ENCODE measurements at regions not wholly inside any gene's neighbourhood (a gene's known extent, or its start where the extent isn't known, plus 50 kb on each side); places are given as distances from the start of the nearest gene placed in this dataset.

DNA sequence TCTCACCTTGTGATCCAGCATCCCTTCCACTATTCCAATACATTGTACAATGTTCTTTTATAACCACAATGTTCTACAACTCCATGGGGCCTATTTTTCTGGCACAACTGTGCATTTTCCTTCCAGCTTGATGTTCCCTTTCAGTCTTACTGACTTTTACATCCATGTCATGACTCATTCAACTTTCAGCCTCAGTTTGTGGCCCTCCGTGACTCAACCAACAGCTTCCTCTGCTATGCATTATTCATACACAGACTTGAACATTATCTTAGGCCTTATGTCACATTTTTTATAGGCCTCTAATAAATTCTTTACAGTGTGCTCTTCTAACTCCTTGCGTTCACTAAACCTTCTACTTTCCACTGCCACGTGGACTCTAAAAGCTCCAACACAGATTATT lies 119.4 kb upstream of the PRMT6 start:
- TF ChIP-seq, protein P1, sequence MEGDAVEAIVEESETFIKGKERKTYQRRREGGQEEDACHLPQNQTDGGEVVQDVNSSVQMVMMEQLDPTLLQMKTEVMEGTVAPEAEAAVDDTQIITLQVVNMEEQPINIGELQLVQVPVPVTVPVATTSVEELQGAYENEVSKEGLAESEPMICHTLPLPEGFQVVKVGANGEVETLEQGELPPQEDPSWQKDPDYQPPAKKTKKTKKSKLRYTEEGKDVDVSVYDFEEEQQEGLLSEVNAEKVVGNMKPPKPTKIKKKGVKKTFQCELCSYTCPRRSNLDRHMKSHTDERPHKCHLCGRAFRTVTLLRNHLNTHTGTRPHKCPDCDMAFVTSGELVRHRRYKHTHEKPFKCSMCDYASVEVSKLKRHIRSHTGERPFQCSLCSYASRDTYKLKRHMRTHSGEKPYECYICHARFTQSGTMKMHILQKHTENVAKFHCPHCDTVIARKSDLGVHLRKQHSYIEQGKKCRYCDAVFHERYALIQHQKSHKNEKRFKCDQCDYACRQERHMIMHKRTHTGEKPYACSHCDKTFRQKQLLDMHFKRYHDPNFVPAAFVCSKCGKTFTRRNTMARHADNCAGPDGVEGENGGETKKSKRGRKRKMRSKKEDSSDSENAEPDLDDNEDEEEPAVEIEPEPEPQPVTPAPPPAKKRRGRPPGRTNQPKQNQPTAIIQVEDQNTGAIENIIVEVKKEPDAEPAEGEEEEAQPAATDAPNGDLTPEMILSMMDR (IDR thresholded peaks at IDR 0.05): no peak
- no peak for TF ChIP-seq EZH2 (IDR thresholded peaks at IDR 0.05; ENCODE audit: borderline replicate concordance, insufficient read depth, low read depth, low read length, poor library complexity, severe bottlenecking)
